ENCODE measurements at regions not wholly inside any gene's neighbourhood (a gene's known extent, or its start where the extent isn't known, plus 50 kb on each side); places are given as distances from the start of the nearest gene placed in this dataset.

GRCh38 chr1:56189454-56189853, 389.9 kb downstream of the PLPP3 start:
- Histone ChIP-seq H3K27ac (no peak overlapping the region), H3K27me3 (no peaks in the 10 kb centered on the region), H3K4me3 (no peak overlapping the region), H3K9me3 (no peaks in the 10 kb centered on the region), H3K36me3 (no peaks in the 10 kb centered on the region), H3K4me1 (peaks cover 0 to 5% of the 10 kb centered on the region in 2 donors)
- no peak for TF ChIP-seq CTCF (IDR thresholded peaks at IDR 0.05)
- no peak for DNase-seq (ENCODE audit: low spot score)

- TF ChIP-seq CTCF (IDR thresholded peaks at IDR 0.05), result no peak
- Histone ChIP-seq H3K27ac (no peak overlapping the region), H3K9me3 (no peaks in the 10 kb centered on the region), H3K4me1 (peaks cover 0 to 5% of the 10 kb centered on the region in 2 donors), H3K4me3 (no peak overlapping the region), H3K27me3 (no peaks in the 10 kb centered on the region), H3K36me3 (no peaks in the 10 kb centered on the region)
- no peak for DNase-seq (ENCODE audit: low spot score)
Observed at GRCh38 chr1:56188855-56189254, 390.5 kb downstream of the PLPP3 start.

GRCh38 chr1:56188221-56188620, 391.1 kb downstream of the PLPP3 start:
- Histone ChIP-seq H3K36me3 (no peaks in the 10 kb centered on the region), H3K4me3 (no peak overlapping the region), H3K4me1 (peaks cover 0 to 5% of the 10 kb centered on the region in 2 donors), H3K9me3 (no peaks in the 10 kb centered on the region), H3K27ac (no peak overlapping the region), H3K27me3 (no peaks in the 10 kb centered on the region)
- no peak for DNase-seq (ENCODE audit: low spot score)
- no peak for TF ChIP-seq CTCF (IDR thresholded peaks at IDR 0.05)

GRCh38 chr1:56187405-56187804, 392.0 kb downstream of the PLPP3 start:
- TF ChIP-seq CTCF (IDR thresholded peaks at IDR 0.05), result no peak
- H3K4me3 ChIP-seq, result no peak overlapping the region
- H3K27me3 ChIP-seq, result no peaks in the 10 kb centered on the region
- no peak overlapping the region for H3K27ac ChIP-seq
- no peaks in the 10 kb centered on the region for H3K36me3 ChIP-seq
- DNase-seq (ENCODE audit: low spot score), result no peak
- H3K9me3 ChIP-seq, result no peaks in the 10 kb centered on the region
- peaks cover 0 to 5% of the 10 kb centered on the region in 2 donors for H3K4me1 ChIP-seq

- no peak for TF ChIP-seq CTCF (IDR thresholded peaks at IDR 0.05)
- Histone ChIP-seq H3K27ac (no peak overlapping the region), H3K36me3 (no peaks in the 10 kb centered on the region), H3K4me1 (peaks cover 0 to 5% of the 10 kb centered on the region in 2 donors), H3K4me3 (no peak overlapping the region), H3K9me3 (no peaks in the 10 kb centered on the region), H3K27me3 (no peaks in the 10 kb centered on the region)
- no peak for DNase-seq (ENCODE audit: low spot score)
Observed at GRCh38 chr1:56185493-56185892, 393.9 kb downstream of the PLPP3 start.

- Histone ChIP-seq H3K4me1 (no peaks in the 10 kb centered on the region), H3K36me3 (no peaks in the 10 kb centered on the region), H3K9me3 (no peaks in the 10 kb centered on the region), H3K27ac (no peak overlapping the region), H3K27me3 (no peaks in the 10 kb centered on the region), H3K4me3 (no peak overlapping the region)
- DNase-seq (ENCODE audit: low spot score), result no peak
- TF ChIP-seq CTCF (IDR thresholded peaks at IDR 0.05), result no peak
Observed at GRCh38 chr1:56183151-56183550, 396.2 kb downstream of the PLPP3 start.
